HCT116 (cell line): ENCODE measurements at regions not wholly inside any gene's neighbourhood (a gene's known extent, or its start where the extent isn't known, plus 50 kb on each side); places are given as distances from the start of the nearest gene placed in this dataset.

Experiments used
- ATAC-seq: fragments of 200-7000 bp; cut with Tn5 transposase; 2 replicates; pipeline ENCODE4 v1.9.1; 2020; ENCODE audit warnings: mild to moderate bottlenecking, moderate library complexity
- BruUV-seq: library from RNA; stranded (reverse); fragments of 400-500 nt; replicated peaks from 2 replicates; lab custom pipeline; 2021; lab: Mats Ljungman, UMichigan
- CTCF ChIA-PET: fragments of 300-600 bp; sonication (Branson Sonifier 250); formaldehyde crosslinking; loops from one replicate; lab custom pipeline; 2021; ENCODE audit warnings: antibody characterized with exemption; lab: Charles Lee
- POLR2A ChIA-PET: fragments of 300-600, 350-600 bp; sonication (Branson Sonifier 250); formaldehyde crosslinking; loops from one replicate; lab custom pipeline; 2021; ENCODE audit warnings: antibody characterized with exemption; lab: Charles Lee
- RAD21 ChIA-PET, 2 experiments: fragments of 300-600 bp; sonication (Branson Sonifier 250); formaldehyde crosslinking; loops; one replicate each; lab custom pipeline; 2023; ENCODE audit warnings: low total read pairs in 2 of 2; ENCODE audit not compliant: uncharacterized antibody in 2 of 2, unreplicated experiment in 2 of 2, low non-redundant PET in 1 of 2; lab: Charles Lee
- DNase-seq: peaks from one replicate; pipeline ENCODE4 v3.0.0-alpha.2; 2010; ENCODE audit warnings: low read depth, low spot score
- H2AFZ ChIP-seq: fragments of 200-600 bp; shearing (Covaris generic), sonication (generic); 2 replicates; pipeline ENCODE4 v1.6.1; 2017; ENCODE audit warnings: low read depth, mixed run types, mixed read lengths, antibody characterized with exemption, low read length; ENCODE audit not compliant: poor library complexity, severe bottlenecking
- H3K27ac ChIP-seq: 2 replicates; pipeline ENCODE4 v1.5.1; 2012; ENCODE audit warnings: low read depth, low read length
- H3K27me3 ChIP-seq: fragments of 200-600 bp; sonication (generic); 2 replicates; pipeline ENCODE4 v1.6.1; 2016; ENCODE audit warnings: mixed run types, low read length, mixed read lengths; ENCODE audit not compliant: insufficient read depth
- H3K36me3 ChIP-seq, 2 experiments: fragments of 200-500 bp in 1 of 2; fragments of 200-600 bp in 1 of 2; sonication (Bioruptor generic) in 1 of 2; sonication (generic) in 1 of 2; 2 replicates each; pipeline versions ENCODE4 v1.5.1 to v1.6.1; 2014 to 2016; ENCODE audit warnings: low read length in 2 of 2, inconsistent platforms in 1 of 2, mixed read lengths in 1 of 2, mixed run types in 1 of 2; ENCODE audit not compliant: insufficient read depth in 2 of 2, control insufficient read depth in 1 of 2
- H3K4me1 ChIP-seq, 2 experiments: fragments of 200-600 bp in 1 of 2; sonication (generic) in 1 of 2; 2 replicates each; pipeline versions ENCODE4 v1.5.1 to v1.6.1; 2012 to 2017; ENCODE audit warnings: low read length in 2 of 2, inconsistent platforms in 1 of 2, mild to moderate bottlenecking in 1 of 2, mixed read lengths in 1 of 2, mixed run types in 1 of 2, moderate library complexity in 1 of 2; ENCODE audit not compliant: insufficient read depth in 2 of 2, control insufficient read depth in 1 of 2
- H3K4me2 ChIP-seq: fragments of 200-600 bp; sonication (generic); 2 replicates; pipeline ENCODE4 v1.6.1; 2017; ENCODE audit warnings: mixed run types, low read length, mixed read lengths
- H3K4me3 ChIP-seq, 2 experiments: fragments of 200-600 bp in 1 of 2; sonication (generic) in 1 of 2; replicated peaks in 1 of 2; 2 replicates each; pipeline ENCODE4 v1.5.1; 2011 to 2016; ENCODE audit warnings: low read length in 2 of 2, control low read depth in 1 of 2, low read depth in 1 of 2, mild to moderate bottlenecking in 1 of 2, mixed read lengths in 1 of 2, mixed run types in 1 of 2
- H3K79me2 ChIP-seq: fragments of 200-600 bp; sonication (generic); 2 replicates; pipeline ENCODE4 v1.6.1; 2017; ENCODE audit warnings: mild to moderate bottlenecking, mixed run types, low read length, moderate library complexity, mixed read lengths; ENCODE audit not compliant: insufficient read depth
- H3K9ac ChIP-seq: fragments of 200-600 bp; sonication (generic); 2 replicates; pipeline ENCODE4 v1.6.1; 2016; ENCODE audit warnings: low read length, mixed read lengths
- H3K9me2 ChIP-seq: fragments of 200-600 bp; sonication (generic), shearing (Covaris generic); 2 replicates; pipeline ENCODE4 v1.6.1; 2017; ENCODE audit warnings: mixed run types, mild to moderate bottlenecking, moderate library complexity; ENCODE audit not compliant: insufficient read depth
- H3K9me3 ChIP-seq, 2 experiments: fragments of 200-500 bp in 1 of 2; fragments of 200-600 bp in 1 of 2; sonication (Bioruptor generic) in 1 of 2; sonication (generic) in 1 of 2; 2 replicates each; pipeline ENCODE4 v1.6.1; 2014 to 2017; ENCODE audit warnings: low read length in 2 of 2, mixed read lengths in 2 of 2, inconsistent platforms in 1 of 2, low read depth in 1 of 2, mild to moderate bottlenecking in 1 of 2, mixed run types in 1 of 2, moderate library complexity in 1 of 2; ENCODE audit not compliant: control insufficient read depth in 1 of 2, insufficient read depth in 1 of 2
- H4K20me1 ChIP-seq: fragments of 200-600 bp; sonication (generic), shearing (Covaris generic); 2 replicates; pipeline ENCODE4 v1.6.1; 2017; ENCODE audit warnings: mixed run types, mild to moderate bottlenecking, moderate library complexity; ENCODE audit not compliant: insufficient read depth
- ATF3 ChIP-seq: IDR thresholded peaks from 2 replicates; pipeline ENCODE4 v1.6.1; 2012
- CTCF ChIP-seq, 3 experiments: fragments of 200-600 bp in 1 of 3; sonication (generic) in 1 of 3; IDR thresholded peaks in 2 of 3; conservative IDR thresholded peaks in 1 of 3; 2 replicates each; pipeline ENCODE4 v1.5.1; 2012 to 2017; ENCODE audit warnings: low read depth in 2 of 3, low read length in 2 of 3, antibody characterized with exemption in 1 of 3, borderline replicate concordance in 1 of 3, control low read depth in 1 of 3, mild to moderate bottlenecking in 1 of 3, mixed read lengths in 1 of 3, mixed run types in 1 of 3, moderate library complexity in 1 of 3; ENCODE audit not compliant: insufficient read depth in 1 of 3
- EZH2 ChIP-seq: fragments of 200-600 bp; sonication (generic); IDR thresholded peaks from 2 replicates; pipeline ENCODE4 v1.6.1; 2017; ENCODE audit warnings: antibody characterized with exemption, mixed run types
- MAX ChIP-seq: IDR thresholded peaks from 2 replicates; pipeline ENCODE4 v1.6.1; 2012
- SP1 ChIP-seq: IDR thresholded peaks from 2 replicates; pipeline ENCODE4 v1.6.1; 2012; ENCODE audit warnings: low read depth
- SRF ChIP-seq: IDR thresholded peaks from 2 replicates; pipeline ENCODE4 v1.6.1; 2012; ENCODE audit warnings: low read depth
- ZBTB33 ChIP-seq: IDR thresholded peaks from 2 replicates; pipeline ENCODE4 v1.6.1; 2011; ENCODE audit warnings: mild to moderate bottlenecking, low read length, moderate library complexity; ENCODE audit not compliant: insufficient replicate concordance; ENCODE audit errors: extremely low read depth
- ZFX ChIP-seq: fragments of 450-650 bp; IDR thresholded peaks from 2 replicates; pipeline ENCODE4 v1.6.1; 2017
- intact Hi-C: fragments of 100-400 bp; cut with micrococcal nuclease; formaldehyde crosslinking; loops from 2 replicates; pipeline ENCODE4 v1.10.0; 2022

GRCh38 chr15:80334521-80334920 lies 69.7 kb upstream of the ARNT2 start:
- TF ChIP-seq EZH2 (no peak), ZBTB33 (no peak), MAX (no peak), SP1 (no peak), ATF3 (no peak), SRF (no peak), CTCF (IDR thresholded peaks at IDR 0.05 in 2 of 3, conservative IDR thresholded peaks at IDR 0.05 in 1 of 3; ENCODE audit: borderline replicate concordance in 1 of 3, insufficient read depth in 1 of 3, low read depth in 2 of 3, low read length in 2 of 3) (no peak), ZFX (no peak)
- TF ChIP-seq, all 23 proteins: peak for 0
- ChIA-PET CTCF (no interaction called here), RAD21 (no interaction called here), POLR2A (no interaction called here)
- no peaks in the 10 kb centered on the region for H4K20me1 ChIP-seq
- no peaks in the 10 kb centered on the region for H3K4me1 ChIP-seq
- H3K79me2 ChIP-seq: no peaks in the 10 kb centered on the region
- H3K9me3 ChIP-seq: no peaks in the 10 kb centered on the region
- no peak overlapping the region for H3K4me3 ChIP-seq
- intact Hi-C loops: no loop called here
- H3K4me2 ChIP-seq: no peak overlapping the region
- ATAC-seq (no peak), DNase-seq (no peak)
- H3K36me3 ChIP-seq: no peaks in the 10 kb centered on the region
- H2AFZ ChIP-seq: no peak overlapping the region
- no peak overlapping the region for H3K27ac ChIP-seq
- 0 out of 2 replicates have a peak, but pooled peaks cover 13% of the 10 kb centered on the region for H3K27me3 ChIP-seq
- no peaks in the 10 kb centered on the region for H3K9me2 ChIP-seq
- no peak overlapping the region for H3K9ac ChIP-seq
- no TSS peak for BruUV-seq
